AG20443 (cell line): ENCODE measurements at regions not wholly inside any gene's neighbourhood (a gene's known extent, or its start where the extent isn't known, plus 50 kb on each side); places are given as distances from the start of the nearest gene placed in this dataset.

Experiments used
- DNase-seq: peaks from one replicate; pipeline ENCODE4 v3.0.0; 2012; ENCODE audit warnings: low spot score, mixed read lengths

DNA sequence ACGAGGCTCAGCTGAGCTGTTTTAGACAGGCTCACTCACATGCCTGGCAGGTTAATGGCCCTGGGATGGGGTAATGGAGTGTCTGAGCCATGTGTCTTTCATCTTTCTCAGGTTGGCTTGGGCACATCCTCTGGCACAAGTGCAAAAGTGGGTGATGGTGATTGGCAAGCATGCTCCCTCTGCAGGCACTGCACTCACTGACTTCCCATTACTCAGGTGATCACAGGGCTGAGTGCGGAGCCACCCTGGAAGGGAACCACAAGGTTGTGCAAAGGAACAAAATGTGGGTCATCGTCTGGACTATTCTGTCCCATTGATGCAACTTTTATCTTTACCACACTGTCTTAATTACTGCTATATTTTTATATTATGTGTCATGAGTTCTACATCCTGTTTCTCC is 244.1 kb upstream of the AKR1E2 start:
- no peak for DNase-seq

DNA sequence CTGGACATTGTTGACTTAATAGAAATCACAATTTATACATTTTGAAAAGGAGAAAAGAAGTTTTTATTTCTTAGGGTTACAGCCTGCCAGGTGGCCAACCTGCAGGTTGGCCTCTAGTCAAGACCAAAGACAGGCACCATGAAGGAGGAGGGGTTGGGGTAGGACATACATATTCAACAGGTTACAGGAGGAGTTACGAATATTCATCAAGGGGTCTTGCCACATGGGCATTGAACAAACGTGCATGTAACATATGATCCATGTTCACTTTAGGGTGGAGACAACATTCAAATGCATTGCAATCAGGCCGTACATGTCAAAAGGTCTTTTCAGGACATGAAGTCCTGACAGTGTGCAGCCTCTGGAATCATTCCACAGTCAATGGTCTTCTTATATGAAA is 246.2 kb upstream of the AKR1E2 start:
- no peak for DNase-seq

DNA sequence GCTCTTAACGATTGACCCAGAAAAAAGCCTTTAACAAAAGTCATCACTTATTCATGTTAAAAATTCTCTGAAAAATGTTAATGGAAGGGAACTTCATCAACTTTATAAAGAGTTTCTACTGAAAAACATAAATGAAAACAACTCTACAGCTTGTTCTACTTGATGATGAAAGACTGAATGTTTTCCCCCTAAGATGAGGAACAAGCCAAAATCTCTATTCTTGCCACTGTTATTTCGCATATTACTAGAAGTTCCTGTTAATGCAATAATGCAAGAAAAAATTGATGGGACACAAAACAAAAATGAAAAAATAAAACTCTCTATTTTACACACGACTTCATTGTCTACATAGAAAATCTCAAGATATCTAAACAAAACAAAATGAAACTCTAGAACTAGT is 249.8 kb upstream of the AKR1E2 start:
- no peak for DNase-seq

DNA sequence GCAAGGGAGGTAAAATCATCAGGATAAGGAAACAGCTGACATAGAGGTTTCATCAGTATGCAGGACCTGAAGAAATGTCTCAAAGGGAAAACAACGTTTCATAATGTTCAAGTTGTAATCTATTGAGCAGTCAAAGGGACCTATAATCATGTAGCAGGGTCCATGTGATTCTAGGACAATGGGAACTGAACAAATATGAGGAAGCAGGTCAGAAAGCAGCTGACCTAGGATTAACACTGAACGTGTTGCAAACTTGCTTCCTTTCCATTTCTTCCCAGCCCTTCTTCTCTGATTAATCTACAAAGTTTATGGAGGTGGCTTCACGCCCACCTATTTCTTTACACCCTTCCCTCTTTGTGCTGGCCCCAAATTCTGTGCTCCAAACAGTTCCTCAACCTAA is 256.9 kb upstream of the AKR1E2 start:
- DNase-seq = no peak

DNA sequence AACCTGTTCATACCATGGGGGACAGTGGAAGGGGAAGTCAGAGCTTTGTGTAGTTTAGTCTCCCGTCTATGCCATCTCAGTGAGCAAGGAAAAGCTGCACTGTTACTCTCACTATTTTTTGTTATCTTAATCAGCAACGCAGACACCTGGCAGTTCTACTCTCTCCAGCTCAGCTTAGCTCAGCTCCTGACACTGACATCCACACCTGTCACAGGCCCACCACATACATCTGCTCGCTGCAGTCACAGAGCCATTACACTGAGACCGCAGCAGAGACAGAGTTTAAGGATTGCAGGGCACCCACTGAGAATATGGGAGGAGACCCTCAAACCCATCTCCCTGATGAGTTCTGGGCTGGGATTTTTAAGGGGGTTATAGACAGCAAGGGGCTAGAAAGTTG is 257.3 kb upstream of the AKR1E2 start:
- no peak for DNase-seq

- no peak for DNase-seq
Measured at GRCh38 chr10:4568086-4568485, 257.9 kb upstream of the AKR1E2 start.

- DNase-seq = no peak
Measured at GRCh38 chr10:4567637-4568036, 258.4 kb upstream of the AKR1E2 start.

DNA sequence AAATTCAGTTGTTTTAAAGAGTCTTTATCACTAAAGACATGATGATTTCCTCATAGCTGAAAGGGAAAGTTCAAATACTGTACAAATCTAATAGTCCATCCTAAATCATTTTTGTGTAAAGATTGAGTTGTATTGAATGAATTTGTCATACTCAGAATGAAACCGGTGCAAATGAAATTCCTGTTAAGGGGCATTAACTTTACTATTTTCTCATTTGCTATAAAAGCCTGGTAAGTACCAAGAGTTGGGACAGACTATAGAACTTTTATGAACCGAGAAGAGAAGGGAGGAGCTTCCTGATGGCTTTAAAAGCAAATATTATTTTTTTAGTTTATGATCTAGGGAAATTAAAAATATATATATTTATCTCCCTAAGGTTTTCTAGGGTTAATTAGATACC is 260.0 kb upstream of the AKR1E2 start:
- no peak for DNase-seq

DNA sequence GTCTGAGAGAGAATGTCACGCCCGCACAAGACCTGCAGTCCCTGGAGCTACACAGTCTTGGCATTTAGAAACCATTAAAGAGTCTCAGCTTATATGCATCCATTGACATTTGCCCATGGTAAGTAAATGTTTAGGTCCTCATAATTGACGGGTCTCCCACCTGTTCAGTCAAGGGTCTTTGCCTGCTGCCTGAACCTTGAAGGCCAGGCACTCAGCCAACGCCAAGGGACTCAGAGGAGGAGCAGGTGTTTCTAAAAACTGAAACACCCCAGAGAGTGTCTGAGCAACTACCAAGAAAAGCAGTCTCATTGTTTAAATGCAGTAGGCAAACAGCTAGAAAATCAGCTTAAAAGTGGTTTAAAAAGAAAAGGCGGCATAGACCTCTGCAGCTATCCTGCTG is 264.7 kb upstream of the AKR1E2 start:
- DNase-seq = no peak

DNA sequence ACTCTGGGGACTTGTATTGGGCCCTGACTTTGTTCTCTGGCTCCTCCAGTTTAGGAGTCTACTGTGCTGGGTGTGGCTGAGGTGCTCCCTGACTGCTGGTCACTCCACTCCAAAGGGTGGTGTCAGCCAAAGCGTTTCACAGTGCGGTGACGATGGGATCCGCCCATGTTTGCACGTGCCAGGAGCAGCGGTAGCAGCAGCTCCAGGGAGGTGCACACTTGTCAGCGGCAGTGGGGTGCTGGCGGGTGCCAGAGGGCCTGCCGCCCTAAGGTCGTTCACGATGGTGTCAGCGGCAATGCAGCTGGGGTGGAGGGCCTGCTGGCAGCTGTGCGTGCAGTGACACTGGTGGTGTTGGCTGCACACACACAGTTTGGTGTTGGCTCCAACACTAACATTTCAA is 268.5 kb upstream of the AKR1E2 start:
- DNase-seq = no peak

- DNase-seq = no peak
Measured at GRCh38 chr10:4556527-4556926, 269.5 kb upstream of the AKR1E2 start.

- DNase-seq = no peak
Measured at GRCh38 chr10:4555920-4556319, 270.1 kb upstream of the AKR1E2 start.

DNA sequence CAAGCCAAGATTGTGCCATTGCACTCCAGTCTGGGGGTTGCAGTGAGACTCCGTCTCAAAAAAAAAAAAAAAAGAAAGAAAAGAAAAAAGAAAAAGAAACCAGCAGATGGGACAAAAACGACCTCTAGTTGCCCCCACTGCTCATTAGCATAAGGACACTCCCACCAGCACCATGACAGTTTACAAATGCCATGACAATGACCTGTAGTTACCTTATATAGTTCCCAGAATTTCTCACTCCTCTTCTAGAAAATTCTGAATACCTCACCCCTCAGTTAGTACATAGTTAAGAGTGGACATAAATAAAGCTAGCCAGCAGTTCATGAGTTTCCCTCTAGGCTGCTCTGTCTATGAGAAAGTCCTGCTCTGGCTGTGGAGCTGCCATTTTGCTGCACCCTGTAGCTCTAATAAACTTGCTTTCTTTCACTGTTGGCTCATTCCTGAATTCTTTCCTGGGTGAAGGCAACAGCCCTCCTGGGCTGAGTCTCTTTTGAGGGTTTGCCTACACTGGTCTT is 276.8 kb upstream of the AKR1E2 start:
- DNase-seq = no peak

- DNase-seq = no peak
Measured at GRCh38 chr10:4546931-4547330, 279.1 kb upstream of the AKR1E2 start.

DNA sequence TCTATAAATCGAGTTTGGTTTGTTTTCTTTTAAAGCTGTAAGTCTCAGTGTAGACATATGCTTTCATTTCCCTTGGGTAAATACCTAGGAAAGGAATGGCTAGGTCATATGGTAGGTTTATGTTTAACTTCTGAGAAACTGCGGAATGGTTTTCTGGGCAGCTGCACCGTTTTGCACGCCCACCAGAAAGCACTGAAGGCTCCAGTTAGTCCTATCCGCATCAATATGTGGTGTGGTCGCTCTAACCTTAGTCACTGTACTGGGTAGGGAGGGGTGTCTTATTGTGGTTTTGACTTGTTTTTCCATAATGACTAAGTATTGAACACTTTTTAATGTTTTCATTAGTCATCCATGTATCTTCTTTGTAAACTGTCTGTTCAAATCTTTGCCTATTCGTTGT is 279.5 kb upstream of the AKR1E2 start:
- DNase-seq = peak; percentile 23

GRCh38 chr10:4545062-4545461 is 280.9 kb upstream of the AKR1E2 start:
- DNase-seq = peak; percentile 17

- peak; percentile 37 for DNase-seq
Measured at GRCh38 chr10:4543938-4544533, 282.0 kb upstream of the AKR1E2 start.

GRCh38 chr10:4541292-4541691 is 284.7 kb upstream of the AKR1E2 start:
- DNase-seq = peak; percentile 83

DNA sequence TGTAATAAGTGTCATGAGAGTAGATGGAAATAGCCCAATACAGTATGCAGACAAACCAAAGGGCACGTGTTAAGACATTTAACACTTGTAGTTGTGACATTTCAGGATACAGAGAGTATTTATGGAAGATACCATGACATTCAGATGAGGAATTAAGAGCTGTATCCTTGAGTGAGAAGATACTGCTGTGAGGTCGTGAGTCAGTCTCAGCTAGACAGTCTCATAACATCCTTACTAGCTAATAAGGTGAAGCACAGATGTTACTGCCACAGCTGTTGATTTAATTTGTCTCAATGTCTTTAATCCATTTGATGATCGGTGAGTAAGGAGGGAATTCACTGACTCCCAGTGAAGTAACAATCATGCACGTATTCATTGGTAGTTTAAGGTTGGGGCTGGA is 288.0 kb upstream of the AKR1E2 start:
- no peak for DNase-seq

DNA sequence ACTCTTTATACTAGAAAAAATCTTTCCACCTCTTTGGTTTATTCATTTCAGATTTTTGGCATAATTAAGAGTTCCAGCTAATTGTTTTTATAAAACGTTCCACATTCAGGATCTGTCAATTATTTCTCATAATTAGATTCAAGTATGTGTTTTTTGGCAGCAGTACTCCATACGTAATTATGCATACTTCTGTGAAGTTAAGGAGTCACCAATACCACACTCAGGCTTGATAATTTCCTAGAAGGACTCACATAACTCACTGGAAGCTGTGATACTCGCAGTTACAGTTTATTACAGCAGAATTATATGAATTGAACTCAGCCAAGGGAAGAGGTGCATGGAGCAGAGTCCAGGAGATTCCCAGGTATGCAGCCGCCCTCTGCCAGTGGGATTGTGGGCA is 290.5 kb upstream of the AKR1E2 start:
- no peak for DNase-seq

GRCh38 chr10:4533621-4534020 is 292.4 kb upstream of the AKR1E2 start:
- peak; percentile 26 for DNase-seq

- peak; percentile 23 for DNase-seq
Measured at GRCh38 chr10:4532976-4533375, 293.0 kb upstream of the AKR1E2 start.

GRCh38 chr10:4532467-4532866 is 293.5 kb upstream of the AKR1E2 start:
- peak; percentile 55 for DNase-seq

GRCh38 chr10:4532011-4532410 is 294.0 kb upstream of the AKR1E2 start:
- no peak for DNase-seq

- DNase-seq = no peak
Measured at GRCh38 chr10:4529266-4529665, 296.7 kb upstream of the AKR1E2 start.
